ENCODE measurements at regions not wholly inside any gene's neighbourhood (a gene's known extent, or its start where the extent isn't known, plus 50 kb on each side); places are given as distances from the start of the nearest gene placed in this dataset.
A peak's percentile ranks its signal among the peaks of the same experiment; 100 is the strongest.

DNA sequence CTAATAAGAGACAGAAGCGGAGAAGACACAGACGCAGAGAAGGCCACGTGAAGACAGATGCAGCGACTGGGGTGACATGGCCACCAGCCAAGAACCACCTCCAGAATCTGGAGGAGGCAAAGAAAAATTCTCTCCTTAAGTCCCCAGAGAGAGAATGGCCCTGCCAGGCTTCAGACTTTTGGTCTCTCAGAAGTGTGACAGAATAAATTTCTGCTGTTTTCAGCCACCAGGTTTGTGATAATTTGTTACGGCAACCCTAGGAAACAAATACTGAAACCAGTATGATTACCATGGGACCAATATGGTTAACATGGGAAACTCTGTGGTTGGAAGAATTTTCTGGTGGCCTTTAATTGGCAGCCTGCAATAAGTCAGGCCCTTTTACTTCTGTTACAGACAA lies 63.9 kb upstream of the DOCK9 start:
- in situ Hi-C loops (cut with HindIII; ENCODE audit: low sequenced_read_pairs): no loop called here
- TF ChIP-seq, protein P1, sequence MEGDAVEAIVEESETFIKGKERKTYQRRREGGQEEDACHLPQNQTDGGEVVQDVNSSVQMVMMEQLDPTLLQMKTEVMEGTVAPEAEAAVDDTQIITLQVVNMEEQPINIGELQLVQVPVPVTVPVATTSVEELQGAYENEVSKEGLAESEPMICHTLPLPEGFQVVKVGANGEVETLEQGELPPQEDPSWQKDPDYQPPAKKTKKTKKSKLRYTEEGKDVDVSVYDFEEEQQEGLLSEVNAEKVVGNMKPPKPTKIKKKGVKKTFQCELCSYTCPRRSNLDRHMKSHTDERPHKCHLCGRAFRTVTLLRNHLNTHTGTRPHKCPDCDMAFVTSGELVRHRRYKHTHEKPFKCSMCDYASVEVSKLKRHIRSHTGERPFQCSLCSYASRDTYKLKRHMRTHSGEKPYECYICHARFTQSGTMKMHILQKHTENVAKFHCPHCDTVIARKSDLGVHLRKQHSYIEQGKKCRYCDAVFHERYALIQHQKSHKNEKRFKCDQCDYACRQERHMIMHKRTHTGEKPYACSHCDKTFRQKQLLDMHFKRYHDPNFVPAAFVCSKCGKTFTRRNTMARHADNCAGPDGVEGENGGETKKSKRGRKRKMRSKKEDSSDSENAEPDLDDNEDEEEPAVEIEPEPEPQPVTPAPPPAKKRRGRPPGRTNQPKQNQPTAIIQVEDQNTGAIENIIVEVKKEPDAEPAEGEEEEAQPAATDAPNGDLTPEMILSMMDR (IDR thresholded peaks at IDR 0.05; ENCODE audit: low read depth, low read length): no peak
- no peak for DNase-seq (ENCODE audit: low read depth, low spot score)
- H3K4me3 ChIP-seq (ENCODE audit: low read depth, low read length): no peak overlapping the region

DNA sequence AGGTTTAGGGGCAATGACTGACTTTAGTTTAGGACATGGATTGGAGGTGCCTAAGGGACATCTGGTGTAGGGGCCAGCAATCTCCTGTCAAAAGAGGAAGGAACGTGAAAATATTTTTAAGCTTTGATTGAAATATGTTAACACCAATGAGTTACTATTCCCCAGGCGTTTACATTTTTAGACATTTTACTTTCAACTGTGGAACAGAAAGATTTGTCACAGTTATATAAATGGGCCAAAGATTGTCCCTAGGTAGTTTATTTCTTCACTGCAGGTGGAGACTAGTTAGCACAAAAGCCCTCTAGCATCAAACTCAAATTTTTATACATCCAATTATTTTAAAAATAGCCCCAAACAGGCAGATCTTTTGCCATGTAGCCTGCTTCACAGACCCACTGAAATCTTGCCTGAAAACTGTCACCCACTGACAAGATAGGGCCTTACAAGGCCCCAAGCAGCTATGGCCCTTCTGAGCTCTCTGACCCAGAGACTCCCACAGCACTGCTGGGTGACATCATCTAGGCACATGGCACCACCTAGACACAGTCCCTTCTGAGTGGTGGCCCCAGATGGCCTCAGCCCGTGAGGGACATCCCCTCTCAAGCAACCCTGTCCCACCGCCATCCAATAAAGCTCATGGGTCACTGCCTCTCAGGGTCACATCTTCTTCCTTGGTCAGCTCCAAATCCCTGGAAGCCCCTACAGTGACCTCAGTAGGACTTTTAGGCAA lies 64.8 kb upstream of the DOCK9 start:
- TF ChIP-seq, protein P1 (IDR thresholded peaks at IDR 0.05; ENCODE audit: low read depth, low read length): no peak
- in situ Hi-C loops (cut with HindIII; ENCODE audit: low sequenced_read_pairs): no loop called here
- DNase-seq (ENCODE audit: low read depth, low spot score): no peak
- H3K4me3 ChIP-seq (ENCODE audit: low read depth, low read length): no peak overlapping the region

DNA sequence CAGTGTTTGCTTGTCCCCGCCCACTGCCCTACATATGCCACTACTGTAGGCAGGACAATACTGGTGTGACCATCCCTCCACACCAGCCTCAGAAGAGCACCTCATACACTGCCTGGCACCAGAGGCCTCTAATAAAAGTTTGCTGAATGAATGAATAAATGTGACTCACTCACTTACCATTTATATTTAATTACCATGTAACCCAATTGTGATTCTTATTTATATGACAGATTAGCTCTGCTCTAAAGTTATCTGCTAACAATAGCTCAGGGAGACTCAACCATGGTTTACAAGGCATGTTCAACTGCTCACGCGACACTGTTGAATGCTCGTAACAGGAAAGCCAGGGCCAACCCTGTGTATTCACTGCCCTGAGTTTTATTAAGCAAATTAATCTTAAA lies 66.0 kb upstream of the DOCK9 start:
- TF ChIP-seq, protein P1 (IDR thresholded peaks at IDR 0.05; ENCODE audit: low read depth, low read length): no peak
- in situ Hi-C loops (cut with HindIII; ENCODE audit: low sequenced_read_pairs): no loop called here
- DNase-seq (ENCODE audit: low read depth, low spot score): no peak
- no peak overlapping the region for H3K4me3 ChIP-seq (ENCODE audit: low read depth, low read length)

DNA sequence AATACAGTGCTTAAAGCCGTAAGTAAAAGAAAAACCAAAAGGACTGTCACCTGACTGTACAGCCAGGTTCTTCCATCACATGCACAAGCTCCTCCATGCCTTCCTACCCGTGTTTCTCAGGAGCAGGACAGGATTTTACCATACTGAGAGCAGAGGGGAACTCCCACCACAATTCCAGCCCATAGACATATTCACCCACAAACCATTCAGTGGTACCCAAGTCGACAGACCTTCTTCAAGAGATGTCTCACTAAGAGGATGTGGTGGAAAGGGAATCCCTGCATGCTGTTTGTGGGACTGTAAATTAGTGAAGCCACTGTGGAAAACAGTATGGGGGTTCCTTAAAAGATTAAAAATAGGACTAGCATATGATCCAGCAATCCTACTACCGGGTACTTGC lies 66.9 kb upstream of the DOCK9 start:
- DNase-seq (ENCODE audit: low read depth, low spot score): no peak
- TF ChIP-seq, protein P1 (IDR thresholded peaks at IDR 0.05; ENCODE audit: low read depth, low read length): no peak
- no peak overlapping the region for H3K4me3 ChIP-seq (ENCODE audit: low read depth, low read length)
- in situ Hi-C loops (cut with HindIII; ENCODE audit: low sequenced_read_pairs): no loop called here

DNA sequence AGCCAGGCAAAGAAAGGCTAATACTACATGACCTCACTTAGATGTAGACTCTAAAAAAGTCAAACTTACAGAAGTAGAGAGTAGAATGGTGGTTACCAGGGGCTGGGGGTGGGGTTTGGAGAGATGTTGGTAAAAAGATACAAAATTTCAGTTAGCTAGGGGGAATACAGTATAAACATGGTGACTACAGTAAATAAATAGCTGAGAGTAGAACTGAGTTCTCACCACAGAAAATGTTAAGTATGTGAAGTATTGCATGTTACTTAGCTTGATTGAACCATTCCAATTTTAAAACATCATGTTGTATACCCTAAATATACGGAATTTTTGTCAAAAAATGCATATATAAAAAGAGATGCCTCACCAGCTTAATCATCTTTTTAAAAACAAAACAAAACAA lies 67.5 kb upstream of the DOCK9 start:
- DNase-seq (ENCODE audit: low read depth, low spot score): peak; percentile 33
- in situ Hi-C loops (cut with HindIII; ENCODE audit: low sequenced_read_pairs): no loop called here
- H3K4me3 ChIP-seq (ENCODE audit: low read depth, low read length): no peak overlapping the region

DNA sequence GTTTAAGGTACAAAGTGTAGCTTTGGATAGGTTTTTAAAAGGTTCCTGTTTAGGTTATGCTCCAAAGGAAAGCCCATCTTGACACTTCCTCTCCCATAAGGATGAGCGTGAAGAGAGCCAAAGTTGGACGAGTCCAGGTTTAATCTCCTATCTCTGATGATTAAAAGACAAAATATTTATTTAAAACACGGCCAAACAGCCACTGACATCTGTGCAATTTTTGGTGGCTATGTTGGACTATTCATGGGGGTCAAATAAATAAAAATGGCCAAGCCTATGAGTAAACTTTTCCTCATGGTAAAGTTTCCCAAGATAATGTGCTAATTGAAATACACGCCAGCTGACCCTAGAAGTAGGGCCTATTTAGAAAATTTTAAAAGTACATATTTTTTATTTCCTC lies 69.0 kb upstream of the DOCK9 start:
- DNase-seq (ENCODE audit: low read depth, low spot score): no peak
- TF ChIP-seq, protein P1 (IDR thresholded peaks at IDR 0.05; ENCODE audit: low read depth, low read length): no peak
- in situ Hi-C loops (cut with HindIII; ENCODE audit: low sequenced_read_pairs): no loop called here
- H3K4me3 ChIP-seq (ENCODE audit: low read depth, low read length): no peak overlapping the region

More for the DNA sequence above, 67.5 kb upstream of the DOCK9 start:
- TF ChIP-seq, protein P1 (IDR thresholded peaks at IDR 0.05; ENCODE audit: low read depth, low read length): no peak

All from astrocyte of the spinal cord (primary cell).